ENCODE measurements at regions not wholly inside any gene's neighbourhood (a gene's known extent, or its start where the extent isn't known, plus 50 kb on each side); places are given as distances from the start of the nearest gene placed in this dataset.

- no peaks in the 10 kb centered on the region for H3K9me3 ChIP-seq (replicated peaks)
- H3K4me1 ChIP-seq: peaks cover 22% of the 10 kb centered on the region
- H3K27ac ChIP-seq (replicated peaks): no peak overlapping the region
- no peak overlapping the region for H3K4me3 ChIP-seq
- H3K27me3 ChIP-seq (ENCODE audit: low read depth): no peaks in the 10 kb centered on the region
- intact Hi-C loops (cut with micrococcal nuclease): no loop called here
- no peaks in the 10 kb centered on the region for H3K36me3 ChIP-seq
- TF ChIP-seq CTCF (IDR thresholded peaks at IDR 0.05; ENCODE audit: borderline replicate concordance): no peak
- no peak for DNase-seq
Observed at GRCh38 chr4:151610229-151610628, 150.6 kb downstream of the GATB start.

GRCh38 chr4:151611960-151612359 lies 148.8 kb downstream of the GATB start:
- TF ChIP-seq CTCF (IDR thresholded peaks at IDR 0.05; ENCODE audit: borderline replicate concordance): no peak
- Histone ChIP-seq H3K4me3 (no peak overlapping the region), H3K36me3 (no peaks in the 10 kb centered on the region), H3K27me3 (ENCODE audit: low read depth) (no peaks in the 10 kb centered on the region), H3K27ac (replicated peaks) (no peak overlapping the region), H3K9me3 (replicated peaks) (no peaks in the 10 kb centered on the region), H3K4me1 (peaks cover 12% of the 10 kb centered on the region)
- intact Hi-C loops (cut with micrococcal nuclease): no loop called here
- DNase-seq: no peak

- peaks cover 12% of the 10 kb centered on the region for H3K4me1 ChIP-seq
- intact Hi-C loops (cut with micrococcal nuclease): no loop called here
Observed at GRCh38 chr4:151613290-151613689, 147.5 kb downstream of the GATB start.

GRCh38 chr4:151614561-151614960 lies 146.2 kb downstream of the GATB start:
- H3K27ac ChIP-seq (replicated peaks): no peak overlapping the region
- H3K4me3 ChIP-seq: no peak overlapping the region
- H3K36me3 ChIP-seq: no peaks in the 10 kb centered on the region
- H3K27me3 ChIP-seq (ENCODE audit: low read depth): no peaks in the 10 kb centered on the region
- no peaks in the 10 kb centered on the region for H3K9me3 ChIP-seq (replicated peaks)
- no peak for DNase-seq
- no peak for TF ChIP-seq CTCF (IDR thresholded peaks at IDR 0.05; ENCODE audit: borderline replicate concordance)
- intact Hi-C loops (cut with micrococcal nuclease): no loop called here
- peaks cover 12% of the 10 kb centered on the region for H3K4me1 ChIP-seq

More at GRCh38 chr4:151613290-151613689, 147.5 kb downstream of the GATB start:
- Histone ChIP-seq H3K9me3 (replicated peaks) (no peaks in the 10 kb centered on the region), H3K27me3 (ENCODE audit: low read depth) (no peaks in the 10 kb centered on the region), H3K27ac (replicated peaks) (no peak overlapping the region), H3K36me3 (no peaks in the 10 kb centered on the region), H3K4me3 (no peak overlapping the region)
- TF ChIP-seq CTCF (IDR thresholded peaks at IDR 0.05; ENCODE audit: borderline replicate concordance): no peak
- DNase-seq: no peak

GRCh38 chr4:151618858-151619257 lies 141.9 kb downstream of the GATB start:
- Histone ChIP-seq H3K9me3 (replicated peaks) (no peaks in the 10 kb centered on the region), H3K4me1 (peaks cover 8% of the 10 kb centered on the region), H3K36me3 (no peaks in the 10 kb centered on the region), H3K4me3 (no peak overlapping the region), H3K27me3 (ENCODE audit: low read depth) (peaks cover 4% of the 10 kb centered on the region), H3K27ac (replicated peaks) (no peak overlapping the region)
- intact Hi-C loops (cut with micrococcal nuclease): no loop called here
- TF ChIP-seq CTCF (IDR thresholded peaks at IDR 0.05; ENCODE audit: borderline replicate concordance): no peak
- no peak for DNase-seq

GRCh38 chr4:151620066-151620465 lies 140.7 kb downstream of the GATB start:
- peaks cover 4% of the 10 kb centered on the region for H3K4me1 ChIP-seq
- no peak overlapping the region for H3K27ac ChIP-seq (replicated peaks)
- intact Hi-C loops (cut with micrococcal nuclease): no loop called here
- no peak for DNase-seq
- no peaks in the 10 kb centered on the region for H3K36me3 ChIP-seq
- H3K27me3 ChIP-seq (ENCODE audit: low read depth): peaks cover 4% of the 10 kb centered on the region
- no peak for TF ChIP-seq CTCF (IDR thresholded peaks at IDR 0.05; ENCODE audit: borderline replicate concordance)
- no peaks in the 10 kb centered on the region for H3K9me3 ChIP-seq (replicated peaks)
- H3K4me3 ChIP-seq: no peak overlapping the region
